H1 (cell line): ENCODE measurements at regions not wholly inside any gene's neighbourhood (a gene's known extent, or its start where the extent isn't known, plus 50 kb on each side); places are given as distances from the start of the nearest gene placed in this dataset.

Source experiments
- CTCF ChIA-PET: fragments of 300-600 bp; sonication (Branson Sonifier 250); formaldehyde crosslinking; loops from one replicate; lab custom pipeline; 2021; ENCODE audit not compliant: partially characterized antibody; lab: Charles Lee
- POLR2A ChIA-PET: fragments of 300-600 bp; sonication (Branson Sonifier 250); formaldehyde crosslinking; loops from one replicate; lab custom pipeline; 2021; ENCODE audit warnings: inconsistent platforms; ENCODE audit not compliant: partially characterized antibody; lab: Charles Lee
- DNase-seq, 2 experiments: peaks; one replicate each; pipeline versions ENCODE4 v3.0.0 to v3.0.0-alpha.2; 2010 to 2022; ENCODE audit warnings: low spot score in 2 of 2, low read depth in 1 of 2, mixed read lengths in 1 of 2
- FAIRE-seq: peaks from 2 replicates; lab custom pipeline; 2011; peaks lifted over from hg19 to GRCh38; lab: Jason Lieb, UNC
- H2AFZ ChIP-seq: 2 replicates; pipeline ENCODE4 v1.8.1; 2012; ENCODE audit warnings: low read length, inconsistent platforms
- H2AK5ac ChIP-seq: 2 replicates; pipeline ENCODE4 v1.6.1; 2013; ENCODE audit warnings: low read depth, low read length
- H2BK120ac ChIP-seq: replicated peaks from 2 replicates; pipeline ENCODE3; 2013; ENCODE audit warnings: low read depth, low read length, inconsistent platforms
- H2BK12ac ChIP-seq: 2 replicates; pipeline ENCODE4 v1.6.1; 2013; ENCODE audit warnings: low read depth, low read length
- H2BK15ac ChIP-seq: 2 replicates; pipeline ENCODE4 v1.6.1; 2013; ENCODE audit warnings: low read length
- H2BK20ac ChIP-seq: 2 replicates; pipeline ENCODE4 v1.6.1; 2013; ENCODE audit warnings: low read length
- H2BK5ac ChIP-seq: 2 replicates; pipeline ENCODE4 v1.6.1; 2013; ENCODE audit warnings: low read depth, low read length
- H3K14ac ChIP-seq: 2 replicates; pipeline ENCODE4 v1.6.1; 2013; ENCODE audit warnings: inconsistent platforms; ENCODE audit not compliant: insufficient read length
- H3K18ac ChIP-seq: 2 replicates; pipeline ENCODE4 v1.6.1; 2013; ENCODE audit warnings: low read length; ENCODE audit errors: extremely low read depth
- H3K23ac ChIP-seq: 2 replicates; pipeline ENCODE4 v1.6.1; 2013; ENCODE audit warnings: inconsistent platforms; ENCODE audit not compliant: insufficient read length
- H3K23me2 ChIP-seq: 2 replicates; pipeline ENCODE4 v1.6.1; 2013; ENCODE audit warnings: low read depth, low read length
- H3K27ac ChIP-seq: 2 replicates; pipeline ENCODE4 v1.6.1; 2011; ENCODE audit warnings: low read depth, low read length, inconsistent platforms
- H3K27me3 ChIP-seq, 4 experiments: replicated peaks in 1 of 4; 1 replicate in 1 of 4; 2 replicates in 3 of 4; pipeline versions ENCODE4 v1.6.1 to v1.8.1; 2011 to 2013; ENCODE audit warnings: low read length in 3 of 4, mild to moderate bottlenecking in 3 of 4, inconsistent platforms in 2 of 4, mixed read lengths in 2 of 4, moderate library complexity in 1 of 4; ENCODE audit not compliant: control insufficient read depth in 3 of 4, insufficient read depth in 3 of 4; ENCODE audit errors: extremely low read depth in 1 of 4
- H3K36me3 ChIP-seq, 4 experiments: 2 replicates each; pipeline versions ENCODE4 v1.6.1 to v1.8.1; 2011 to 2013; ENCODE audit warnings: mild to moderate bottlenecking in 4 of 4, low read length in 3 of 4, moderate library complexity in 2 of 4, control low read depth in 1 of 4, inconsistent platforms in 1 of 4; ENCODE audit not compliant: insufficient read depth in 4 of 4, control insufficient read depth in 2 of 4
- H3K4ac ChIP-seq: replicated peaks from 2 replicates; pipeline ENCODE3; 2013; ENCODE audit warnings: low read length, low read depth, mixed read lengths, inconsistent platforms; ENCODE audit not compliant: insufficient read length
- H3K4me1 ChIP-seq, 4 experiments: replicated peaks in 1 of 4; 1 replicate in 1 of 4; 2 replicates in 3 of 4; pipeline versions ENCODE4 v1.6.1 to v1.8.1; 2011 to 2013; ENCODE audit warnings: low read length in 3 of 4, inconsistent platforms in 2 of 4, mixed read lengths in 1 of 4; ENCODE audit not compliant: insufficient read depth in 4 of 4, control insufficient read depth in 3 of 4
- H3K4me2 ChIP-seq, 2 experiments: 2 replicates each; pipeline versions ENCODE4 v1.6.1 to v1.8.1; 2011 to 2013; ENCODE audit warnings: low read depth in 2 of 2, low read length in 2 of 2, control low read depth in 1 of 2, inconsistent platforms in 1 of 2, mild to moderate bottlenecking in 1 of 2; ENCODE audit not compliant: insufficient read depth in 1 of 2
- H3K4me3 ChIP-seq, 4 experiments: fragments of 200-600, 300-600 bp in 1 of 4; sonication (generic), shearing (Covaris generic), sonication (Bioruptor Twin) in 1 of 4; 2 replicates each; pipeline versions ENCODE4 v1.5.1 to v1.8.1; 2011 to 2016; ENCODE audit warnings: low read length in 4 of 4, low read depth in 3 of 4, control low read depth in 2 of 4, inconsistent platforms in 2 of 4, mild to moderate bottlenecking in 2 of 4, mixed read lengths in 1 of 4, moderate library complexity in 1 of 4; ENCODE audit not compliant: insufficient read depth in 2 of 4; ENCODE audit errors: extremely low read depth in 1 of 4
- H3K56ac ChIP-seq: replicated peaks from 2 replicates; pipeline ENCODE3; 2013; ENCODE audit warnings: low read depth, mild to moderate bottlenecking, mixed read lengths, low read length, inconsistent platforms; ENCODE audit not compliant: insufficient read length
- H3K79me1 ChIP-seq: 2 replicates; pipeline ENCODE4 v1.6.1; 2013; ENCODE audit warnings: low read depth, low read length, control low read depth
- H3K79me2 ChIP-seq, 2 experiments: 2 replicates each; pipeline versions ENCODE4 v1.6.1 to v1.8.1; 2012 to 2013; ENCODE audit warnings: low read length in 2 of 2, mild to moderate bottlenecking in 2 of 2, inconsistent platforms in 1 of 2; ENCODE audit not compliant: insufficient read depth in 2 of 2, control insufficient read depth in 1 of 2
- H3K9ac ChIP-seq, 4 experiments: replicated peaks in 1 of 4; 1 replicate in 1 of 4; 2 replicates in 3 of 4; pipeline versions ENCODE4 v1.6.1 to v1.8.1; 2011 to 2013; ENCODE audit warnings: low read depth in 3 of 4, low read length in 3 of 4, control low read depth in 2 of 4, mild to moderate bottlenecking in 2 of 4, moderate library complexity in 2 of 4, inconsistent platforms in 1 of 4; ENCODE audit errors: extremely low read depth in 1 of 4
- H3K9me3 ChIP-seq, 2 experiments: 2 replicates each; pipeline versions ENCODE4 v1.6.1 to v1.8.1; 2012 to 2013; ENCODE audit warnings: mild to moderate bottlenecking in 2 of 2, moderate library complexity in 2 of 2, control low read depth in 1 of 2, inconsistent platforms in 1 of 2, low read depth in 1 of 2, low read length in 1 of 2, mixed read lengths in 1 of 2; ENCODE audit not compliant: insufficient read depth in 2 of 2
- H4K20me1 ChIP-seq, 2 experiments: replicated peaks in 1 of 2; 2 replicates each; pipeline versions ENCODE3 to v1.8.1; 2011 to 2013; ENCODE audit warnings: inconsistent platforms in 2 of 2, low read length in 2 of 2, mild to moderate bottlenecking in 1 of 2; ENCODE audit not compliant: insufficient read depth in 2 of 2, control insufficient read depth in 1 of 2
- H4K5ac ChIP-seq: 2 replicates; pipeline ENCODE4 v1.6.1; 2013; ENCODE audit warnings: low read length, low read depth, mixed read lengths, inconsistent platforms; ENCODE audit not compliant: insufficient read length
- H4K8ac ChIP-seq: 2 replicates; pipeline ENCODE4 v1.8.0; 2013; ENCODE audit warnings: mild to moderate bottlenecking, moderate library complexity, low read length, inconsistent platforms; ENCODE audit not compliant: insufficient read depth; ENCODE audit errors: extremely low read depth
- H4K91ac ChIP-seq: replicated peaks from 2 replicates; pipeline ENCODE3; 2013; ENCODE audit warnings: low read length, mixed read lengths, inconsistent platforms; ENCODE audit not compliant: insufficient read length
- CBX5 ChIP-seq: fragments of 300-800, 300-1000 bp; sonication (generic); IDR thresholded peaks from 2 replicates; pipeline ENCODE4 v1.7.1; 2016; ENCODE audit warnings: antibody characterized with exemption, low read length, low read depth
- CBX8 ChIP-seq: fragments of 300-800, 300-1000 bp; sonication (generic); IDR thresholded peaks from 2 replicates; pipeline ENCODE4 v1.7.1; 2016; ENCODE audit warnings: low read depth, low read length, borderline replicate concordance
- CREB1 ChIP-seq: IDR thresholded peaks from 2 replicates; pipeline ENCODE4 v1.6.1; 2012; ENCODE audit warnings: inconsistent platforms
- HDAC2 ChIP-seq, 2 experiments: fragments of 300-600 bp in 1 of 2; sonication (generic) in 1 of 2; IDR thresholded peaks; 2 replicates each; pipeline ENCODE4 v1.6.1; 2011 to 2012; ENCODE audit warnings: low read depth in 2 of 2, low read length in 2 of 2, mild to moderate bottlenecking in 2 of 2, moderate library complexity in 2 of 2, borderline replicate concordance in 1 of 2, inconsistent platforms in 1 of 2
- HDAC6 ChIP-seq: IDR thresholded peaks from one replicate; pipeline ENCODE4 v1.7.1; 2012; ENCODE audit warnings: low read depth, mild to moderate bottlenecking, inconsistent platforms, low read length, moderate library complexity
- PHF8 ChIP-seq: fragments of 200-600 bp; sonication (generic); conservative IDR thresholded peaks from 2 replicates; pipeline ENCODE4 v1.7.1; 2012; ENCODE audit warnings: low read depth, mild to moderate bottlenecking, inconsistent platforms, low read length, moderate library complexity
- ZNF274 ChIP-seq: IDR thresholded peaks from 2 replicates; pipeline ENCODE4 v1.7.0; 2012; ENCODE audit warnings: low read length, borderline replicate concordance; ENCODE audit errors: extremely low read depth
- WGBS, 2 experiments: shearing (Covaris generic) in 1 of 2; methylation state at CpG; one replicate each; pipeline versions ENCODE4 v1.1.6 to v1.1.7; 2013 to 2015; ENCODE audit warnings: low lambda C conversion rate in 2 of 2, mixed read lengths in 2 of 2, inconsistent platforms in 1 of 2, low coverage in 1 of 2, missing lambda C conversion rate in 1 of 2; ENCODE audit not compliant: insufficient replicate concordance in 2 of 2, insufficient coverage in 1 of 2, insufficient read length in 1 of 2; ENCODE audit errors: extremely low coverage in 1 of 2, missing lambda C conversion rate in 1 of 2; 5-methylcytosine and 5-hydroxymethylcytosine counted together

DNA sequence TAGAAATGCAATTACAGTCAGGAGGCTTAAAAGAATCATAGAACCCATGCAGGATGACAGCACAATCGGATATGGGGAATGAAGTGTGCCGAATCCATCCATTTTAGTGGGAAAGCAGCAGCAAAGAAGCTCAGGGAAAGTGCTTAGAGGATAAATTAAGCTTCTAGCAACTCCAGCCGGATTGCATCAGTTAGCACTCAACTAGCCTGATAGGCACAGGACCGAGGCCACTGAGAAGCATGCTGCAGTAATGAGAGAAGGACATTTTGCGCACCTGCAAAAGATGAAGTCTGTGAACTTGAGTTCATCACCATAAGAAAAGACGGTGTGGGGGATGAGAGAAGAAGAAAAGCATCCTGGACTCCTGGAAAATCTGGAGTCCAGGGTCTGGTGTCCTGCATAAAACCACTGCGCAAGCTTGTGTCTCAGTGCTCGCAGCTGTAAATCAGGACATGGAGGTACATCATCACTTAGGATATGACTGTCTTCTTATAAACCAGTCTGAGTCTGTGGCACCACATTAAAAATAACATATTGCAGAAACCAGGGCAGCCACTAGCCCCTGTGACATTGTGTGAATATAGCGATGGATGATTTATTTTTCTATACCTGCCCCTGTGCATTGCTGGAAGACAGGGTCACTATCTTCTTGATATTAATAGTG lies 665.5 kb upstream of the SOX11 start:
- Histone ChIP-seq H3K4me3 (no peak overlapping the region), H2BK15ac (no peak overlapping the region), H3K4ac (no peak overlapping the region), H4K91ac (no peak overlapping the region), H3K36me3 (no peaks in the 10 kb centered on the region; a peak in 1 of 8 replicates), H3K23me2 (peaks cover 10% of the 10 kb centered on the region; the same call in 1 of the 2 replicates), H2AFZ (peak overlapping the region; percentile 36; the same call in 1 of the 2 replicates), H2BK12ac (no peak overlapping the region), H3K27ac (no peak overlapping the region), H3K14ac (no peak overlapping the region), H2BK5ac (no peak overlapping the region), H3K56ac (no peak overlapping the region), H3K23ac (no peak overlapping the region), H3K18ac (no peak overlapping the region), H3K9me3 (peaks cover 8 to 11% of the 10 kb centered on the region in 2 experiments; a peak in 3 of 4 replicates), H2BK20ac (no peak overlapping the region), H4K8ac (no peak overlapping the region), H3K79me2 (no peaks in the 10 kb centered on the region), H2AK5ac (no peak overlapping the region), H3K4me1 (no peaks in the 10 kb centered on the region), H3K27me3 (no peaks in the 10 kb centered on the region), H4K20me1 (peaks cover 0 to 2% of the 10 kb centered on the region in 2 experiments), H3K9ac (no peak overlapping the region), H3K79me1 (no peaks in the 10 kb centered on the region), H2BK120ac (no peak overlapping the region), H3K4me2 (no peak overlapping the region), H4K5ac (no peak overlapping the region)
- no peak for DNase-seq
- no peak for TF ChIP-seq ZNF274
- TF ChIP-seq HDAC2 (IDR thresholded peaks at IDR 0.05; ENCODE audit: borderline replicate concordance in 1 of 2, low read depth in 2 of 2, low read length in 2 of 2), result no peak
- TF ChIP-seq PHF8, result no peak
- TF ChIP-seq CREB1, result no peak
- TF ChIP-seq HDAC6, result no peak
- TF ChIP-seq CBX5, result no peak
- TF ChIP-seq CBX8, result no peak
- no peak for FAIRE-seq
- WGBS, 2 experiments, result 98% methylated on average over 9 of the region's 9 CpGs; no CpG with 5 or more reads in 1 of the 2 experiments
- POLR2A ChIA-PET, result no interaction called here
- CTCF ChIA-PET, result no interaction called here
